ENCODE measurements at regions not wholly inside any gene's neighbourhood (a gene's known extent, or its start where the extent isn't known, plus 50 kb on each side); places are given as distances from the start of the nearest gene placed in this dataset.

DNA sequence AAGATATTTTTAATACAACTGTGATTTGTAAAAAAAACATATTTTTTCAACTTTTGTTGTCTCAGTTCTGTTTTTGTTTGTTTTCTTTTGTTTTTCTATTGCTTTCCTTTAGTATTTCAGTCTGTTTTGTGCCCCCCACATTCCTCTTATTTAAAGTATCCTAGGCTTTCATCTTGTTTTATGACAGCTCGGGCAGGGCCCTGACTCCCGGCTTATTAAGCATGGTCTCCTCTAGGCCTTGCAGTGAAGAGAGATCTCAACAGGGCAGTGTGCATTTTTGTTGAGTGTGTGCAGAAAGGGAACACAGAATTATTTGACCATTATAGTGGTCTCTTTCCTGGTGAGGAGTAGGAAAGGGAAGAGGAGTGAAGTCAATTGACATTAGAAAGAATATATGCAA lies 110.2 kb upstream of the SLC38A4 start:
- DNase-seq (no peak), ATAC-seq (ENCODE audit: low FRiP score in 2 of 2) (no peak)
- Histone ChIP-seq H3K9me3 (no peaks in the 10 kb centered on the region), H3K27me3 (no peaks in the 10 kb centered on the region), H3K4me1 (no peaks in the 10 kb centered on the region), H3K4me3 (no peak overlapping the region), H3K27ac (no peak overlapping the region), H3K36me3 (no peaks in the 10 kb centered on the region)
- 32 to 44% methylated on average over 2 of the region's 2 CpGs for WGBS, 2 donors
- no peak for TF ChIP-seq POLR2AphosphoS5 (IDR thresholded peaks at IDR 0.05)

DNA sequence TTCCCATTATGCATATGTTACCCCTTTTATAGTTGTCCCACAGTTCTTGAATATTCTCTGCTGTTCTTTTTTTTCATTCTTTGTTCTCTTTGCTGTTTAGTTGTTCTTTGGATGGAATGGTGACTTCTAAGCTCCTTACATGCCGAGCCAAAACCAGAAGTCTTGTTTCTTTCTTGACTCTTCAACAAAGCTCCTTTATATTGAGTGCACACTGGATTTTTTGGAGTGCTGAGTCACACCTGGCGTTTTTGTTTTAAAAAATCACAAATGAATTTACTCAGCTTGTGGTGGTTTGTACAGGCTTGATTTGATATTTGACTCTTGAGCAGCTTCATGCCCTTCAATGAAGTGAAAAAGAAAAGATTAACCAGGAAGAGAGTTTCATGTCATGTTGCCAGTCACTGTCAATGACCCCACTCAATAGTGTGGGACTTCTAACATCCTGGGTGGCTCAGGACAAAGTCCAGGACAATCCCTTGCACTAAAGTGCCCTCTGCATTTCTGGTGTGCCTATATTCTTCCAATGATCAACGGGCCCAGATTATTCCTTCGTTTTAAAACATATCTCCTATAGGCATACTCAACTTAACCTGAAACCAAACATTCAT lies 112.4 kb upstream of the SLC38A4 start:
- Histone ChIP-seq H3K4me3 (no peak overlapping the region), H3K9me3 (no peaks in the 10 kb centered on the region), H3K27me3 (no peaks in the 10 kb centered on the region), H3K4me1 (no peaks in the 10 kb centered on the region), H3K27ac (no peak overlapping the region), H3K36me3 (no peaks in the 10 kb centered on the region)
- DNase-seq (no peak), ATAC-seq (ENCODE audit: low FRiP score in 2 of 2) (no peak)
- TF ChIP-seq POLR2A (IDR thresholded peaks at IDR 0.05) (no peak), POLR2AphosphoS5 (IDR thresholded peaks at IDR 0.05) (no peak), EP300 (IDR thresholded peaks at IDR 0.05) (no peak)
- TF ChIP-seq, protein P1, sequence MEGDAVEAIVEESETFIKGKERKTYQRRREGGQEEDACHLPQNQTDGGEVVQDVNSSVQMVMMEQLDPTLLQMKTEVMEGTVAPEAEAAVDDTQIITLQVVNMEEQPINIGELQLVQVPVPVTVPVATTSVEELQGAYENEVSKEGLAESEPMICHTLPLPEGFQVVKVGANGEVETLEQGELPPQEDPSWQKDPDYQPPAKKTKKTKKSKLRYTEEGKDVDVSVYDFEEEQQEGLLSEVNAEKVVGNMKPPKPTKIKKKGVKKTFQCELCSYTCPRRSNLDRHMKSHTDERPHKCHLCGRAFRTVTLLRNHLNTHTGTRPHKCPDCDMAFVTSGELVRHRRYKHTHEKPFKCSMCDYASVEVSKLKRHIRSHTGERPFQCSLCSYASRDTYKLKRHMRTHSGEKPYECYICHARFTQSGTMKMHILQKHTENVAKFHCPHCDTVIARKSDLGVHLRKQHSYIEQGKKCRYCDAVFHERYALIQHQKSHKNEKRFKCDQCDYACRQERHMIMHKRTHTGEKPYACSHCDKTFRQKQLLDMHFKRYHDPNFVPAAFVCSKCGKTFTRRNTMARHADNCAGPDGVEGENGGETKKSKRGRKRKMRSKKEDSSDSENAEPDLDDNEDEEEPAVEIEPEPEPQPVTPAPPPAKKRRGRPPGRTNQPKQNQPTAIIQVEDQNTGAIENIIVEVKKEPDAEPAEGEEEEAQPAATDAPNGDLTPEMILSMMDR (IDR thresholded peaks at IDR 0.05) = no peak
- 73 to 79% methylated on average over 4 of the region's 4 CpGs for WGBS, 2 donors

- ATAC-seq (ENCODE audit: low FRiP score in 2 of 2) (no peak), DNase-seq (no peak)
- TF ChIP-seq EP300 (IDR thresholded peaks at IDR 0.05) (no peak), POLR2AphosphoS5 (IDR thresholded peaks at IDR 0.05) (no peak), POLR2A (IDR thresholded peaks at IDR 0.05) (no peak)
- TF ChIP-seq, protein P1 (IDR thresholded peaks at IDR 0.05) = no peak
- H3K36me3 ChIP-seq = no peaks in the 10 kb centered on the region
- H3K4me1 ChIP-seq = no peaks in the 10 kb centered on the region
- H3K27ac ChIP-seq = no peak overlapping the region
- no peak overlapping the region for H3K4me3 ChIP-seq
- no peaks in the 10 kb centered on the region for H3K27me3 ChIP-seq
- WGBS, 2 donors = 41 to 44% methylated on average over 1 of the region's 1 CpG
- H3K9me3 ChIP-seq = no peaks in the 10 kb centered on the region
These were observed 116.2 kb upstream of the SLC38A4 start for GRCh38 chr12:46941981-46942380.

- H3K27ac ChIP-seq = no peak overlapping the region
These were observed 116.8 kb upstream of the SLC38A4 start for GRCh38 chr12:46942579-46942978.

GRCh38 chr12:46944088-46944487 lies 118.3 kb upstream of the SLC38A4 start:
- no peak overlapping the region for H3K27ac ChIP-seq
- H3K9me3 ChIP-seq = no peaks in the 10 kb centered on the region
- TF ChIP-seq, protein P1 (IDR thresholded peaks at IDR 0.05) = no peak
- TF ChIP-seq EP300 (IDR thresholded peaks at IDR 0.05) = no peak
- no peak for TF ChIP-seq POLR2A (IDR thresholded peaks at IDR 0.05)
- no peak for TF ChIP-seq POLR2AphosphoS5 (IDR thresholded peaks at IDR 0.05)
- no peaks in the 10 kb centered on the region for H3K4me1 ChIP-seq
- H3K36me3 ChIP-seq = no peaks in the 10 kb centered on the region
- 12 to 21% methylated on average over 2 of the region's 2 CpGs for WGBS, 2 donors
- ATAC-seq (ENCODE audit: low FRiP score in 2 of 2) (no peak), DNase-seq (no peak)
- no peaks in the 10 kb centered on the region for H3K27me3 ChIP-seq
- H3K4me3 ChIP-seq = no peak overlapping the region

More at GRCh38 chr12:46942579-46942978, 116.8 kb upstream of the SLC38A4 start:
- DNase-seq (no peak), ATAC-seq (ENCODE audit: low FRiP score in 2 of 2) (no peak)
- TF ChIP-seq EP300 (IDR thresholded peaks at IDR 0.05) (no peak), POLR2AphosphoS5 (IDR thresholded peaks at IDR 0.05) (no peak), POLR2A (IDR thresholded peaks at IDR 0.05) (no peak)
- TF ChIP-seq, protein P1 (IDR thresholded peaks at IDR 0.05) = no peak
- Histone ChIP-seq H3K4me1 (no peaks in the 10 kb centered on the region), H3K4me3 (no peak overlapping the region), H3K9me3 (no peaks in the 10 kb centered on the region), H3K27me3 (no peaks in the 10 kb centered on the region), H3K36me3 (no peaks in the 10 kb centered on the region)
- 94% methylated on average over 2 of the region's 2 CpGs for WGBS, 2 donors
